ENCODE measurements at regions not wholly inside any gene's neighbourhood (a gene's known extent, or its start where the extent isn't known, plus 50 kb on each side); places are given as distances from the start of the nearest gene placed in this dataset.

DNA sequence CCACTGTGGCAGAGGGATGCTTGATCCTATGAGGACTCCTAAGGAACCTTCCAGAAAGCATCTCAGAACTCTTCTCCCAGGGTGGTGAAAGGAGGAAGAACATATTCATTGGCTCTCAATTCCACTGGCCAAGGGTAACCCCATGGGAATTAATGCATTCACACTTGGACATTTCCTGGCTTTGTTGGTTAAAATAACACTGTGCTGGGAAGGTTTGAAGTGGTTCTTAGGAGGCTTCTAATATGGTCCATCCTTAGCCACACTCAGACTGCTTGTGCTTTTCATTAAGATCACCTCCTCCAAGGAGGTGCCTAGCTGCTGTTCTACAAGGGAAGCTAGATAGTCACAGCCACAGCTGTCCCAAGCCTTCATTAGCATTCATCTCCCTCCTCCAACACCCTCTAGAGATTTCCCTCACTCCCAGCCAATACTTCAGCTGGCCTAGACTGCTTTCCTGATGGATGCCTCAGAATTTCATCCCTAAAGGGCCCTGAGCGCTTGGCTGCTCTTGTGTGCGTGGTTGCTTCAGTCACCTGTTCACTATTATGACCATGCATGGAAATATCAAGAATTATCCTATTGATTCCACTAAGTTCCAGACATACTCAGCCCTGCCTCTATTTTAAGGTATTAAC is 544.4 kb downstream of the PLPP3 start:
- Histone ChIP-seq H3K4me2 (ENCODE audit: low read length) (no peak overlapping the region), H3K4me3 (ENCODE audit: low read depth, low read length, poor library complexity, severe bottlenecking) (no peak overlapping the region), H3K9me3 (ENCODE audit: low read length) (no peaks in the 10 kb centered on the region), H3K79me2 (ENCODE audit: insufficient read depth, low read depth, low read length) (no peaks in the 10 kb centered on the region), H3K36me3 (ENCODE audit: insufficient read depth, low read length) (no peaks in the 10 kb centered on the region), H3K9me2 (ENCODE audit: insufficient read depth, low read length) (no peaks in the 10 kb centered on the region), H3K27ac (ENCODE audit: low read depth, low read length, poor library complexity, severe bottlenecking) (no peak overlapping the region), H2AFZ (ENCODE audit: low read length) (no peak overlapping the region), H4K20me1 (ENCODE audit: insufficient read depth, low read length) (no peaks in the 10 kb centered on the region), H3K4me1 (ENCODE audit: insufficient read depth, low read length, poor library complexity, severe bottlenecking) (no peaks in the 10 kb centered on the region)
- intact Hi-C loops (cut with micrococcal nuclease; ENCODE audit: unreplicated experiment), result no loop called here
- ChIA-PET CTCF (ENCODE audit: unreplicated experiment) (no interaction called here), POLR2A (no interaction called here)
- BruUV-seq (replicated peaks), result no TSS peak
- TF ChIP-seq CTCF (conservative IDR thresholded peaks at IDR 0.05; ENCODE audit: low read length) (no peak), EZH2phosphoT487 (IDR thresholded peaks at IDR 0.05; ENCODE audit: borderline replicate concordance, low read depth, low read length) (no peak)
- no peak for DNase-seq (ENCODE audit: low spot score)

DNA sequence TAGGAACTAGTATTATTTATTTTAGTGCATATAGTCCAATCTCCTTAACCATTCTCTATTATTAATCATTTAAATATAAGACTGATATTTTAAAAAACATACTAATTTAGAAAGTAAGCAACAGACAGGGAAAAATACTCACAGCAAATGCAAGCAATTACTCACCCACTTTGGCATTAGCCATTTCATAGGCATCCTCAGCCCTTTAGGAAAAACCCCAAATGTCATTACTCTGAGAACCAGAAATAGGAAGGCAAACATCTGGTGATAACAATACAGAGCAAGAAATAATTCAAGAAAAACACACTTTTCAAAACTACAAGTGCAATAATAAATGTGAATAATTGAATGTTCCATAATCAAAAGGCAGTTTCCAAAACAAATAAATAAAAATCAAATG is 545.1 kb downstream of the PLPP3 start:
- intact Hi-C loops (cut with micrococcal nuclease; ENCODE audit: unreplicated experiment), result no loop called here
- no peaks in the 10 kb centered on the region for H3K4me1 ChIP-seq (ENCODE audit: insufficient read depth, low read length, poor library complexity, severe bottlenecking)
- no peaks in the 10 kb centered on the region for H4K20me1 ChIP-seq (ENCODE audit: insufficient read depth, low read length)
- no peak overlapping the region for H3K4me3 ChIP-seq (ENCODE audit: low read depth, low read length, poor library complexity, severe bottlenecking)
- BruUV-seq (replicated peaks), result no TSS peak
- H3K79me2 ChIP-seq (ENCODE audit: insufficient read depth, low read depth, low read length), result no peaks in the 10 kb centered on the region
- H3K27ac ChIP-seq (ENCODE audit: low read depth, low read length, poor library complexity, severe bottlenecking), result no peak overlapping the region
- no peak for DNase-seq (ENCODE audit: low spot score)
- no peaks in the 10 kb centered on the region for H3K9me2 ChIP-seq (ENCODE audit: insufficient read depth, low read length)
- TF ChIP-seq EZH2phosphoT487 (IDR thresholded peaks at IDR 0.05; ENCODE audit: borderline replicate concordance, low read depth, low read length) (no peak), CTCF (conservative IDR thresholded peaks at IDR 0.05; ENCODE audit: low read length) (no peak)
- no peaks in the 10 kb centered on the region for H3K36me3 ChIP-seq (ENCODE audit: insufficient read depth, low read length)
- no peaks in the 10 kb centered on the region for H3K9me3 ChIP-seq (ENCODE audit: low read length)
- H2AFZ ChIP-seq (ENCODE audit: low read length), result no peak overlapping the region
- H3K4me2 ChIP-seq (ENCODE audit: low read length), result no peak overlapping the region
- ChIA-PET CTCF (ENCODE audit: unreplicated experiment) (no interaction called here), POLR2A (no interaction called here)

- ChIA-PET POLR2A (no interaction called here), CTCF (ENCODE audit: unreplicated experiment) (no interaction called here)
- H3K79me2 ChIP-seq (ENCODE audit: insufficient read depth, low read depth, low read length), result no peaks in the 10 kb centered on the region
- no peak overlapping the region for H3K4me2 ChIP-seq (ENCODE audit: low read length)
- TF ChIP-seq CTCF (conservative IDR thresholded peaks at IDR 0.05; ENCODE audit: low read length), result no peak
- TF ChIP-seq EZH2phosphoT487 (IDR thresholded peaks at IDR 0.05; ENCODE audit: borderline replicate concordance, low read depth, low read length), result no peak
- no TSS peak for BruUV-seq (replicated peaks)
- no peaks in the 10 kb centered on the region for H3K4me1 ChIP-seq (ENCODE audit: insufficient read depth, low read length, poor library complexity, severe bottlenecking)
- H2AFZ ChIP-seq (ENCODE audit: low read length), result no peak overlapping the region
- no peak overlapping the region for H3K27ac ChIP-seq (ENCODE audit: low read depth, low read length, poor library complexity, severe bottlenecking)
- no peaks in the 10 kb centered on the region for H3K36me3 ChIP-seq (ENCODE audit: insufficient read depth, low read length)
- DNase-seq (ENCODE audit: low spot score), result no peak
- no peaks in the 10 kb centered on the region for H3K9me2 ChIP-seq (ENCODE audit: insufficient read depth, low read length)
- no peak overlapping the region for H3K4me3 ChIP-seq (ENCODE audit: low read depth, low read length, poor library complexity, severe bottlenecking)
- intact Hi-C loops (cut with micrococcal nuclease; ENCODE audit: unreplicated experiment), result no loop called here
- H4K20me1 ChIP-seq (ENCODE audit: insufficient read depth, low read length), result no peaks in the 10 kb centered on the region
- no peaks in the 10 kb centered on the region for H3K9me3 ChIP-seq (ENCODE audit: low read length)
Observed at GRCh38 chr1:56033321-56034037, 545.9 kb downstream of the PLPP3 start.
